ENCODE measurements at regions not wholly inside any gene's neighbourhood (a gene's known extent, or its start where the extent isn't known, plus 50 kb on each side); places are given as distances from the start of the nearest gene placed in this dataset.

DNA sequence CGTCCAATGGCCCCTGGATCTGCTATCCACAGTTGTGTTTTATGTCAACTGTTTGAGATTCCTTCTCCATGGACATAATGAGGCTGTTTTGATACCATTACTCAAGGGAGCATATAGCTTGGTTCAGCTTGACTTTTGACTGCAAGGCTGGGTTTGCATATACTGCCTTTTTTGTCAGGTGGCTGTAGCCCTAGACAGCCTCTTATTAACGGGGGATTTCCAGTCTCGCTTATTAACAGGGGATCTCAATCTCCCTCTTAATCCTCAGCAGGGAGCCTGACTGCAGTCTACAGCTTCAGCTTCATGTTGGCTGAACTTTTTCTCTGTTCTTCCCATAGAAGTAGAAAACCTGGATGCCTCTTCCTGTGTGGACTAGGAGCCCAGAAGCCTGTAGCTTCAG lies 73.7 kb upstream of the TNC start:
- Mint-ChIP-seq H3K36me3 (ENCODE audit: low read depth) (peaks cover 23% of the 10 kb centered on the region), H3K9me3 (peaks cover 26% of the 10 kb centered on the region), H3K27me3 (ENCODE audit: insufficient read depth) (no peaks in the 10 kb centered on the region), H3K27ac (no peak overlapping the region), H3K4me1 (peaks cover 34% of the 10 kb centered on the region), H3K4me3 (no peak overlapping the region)
- H3K9ac ChIP-seq (ENCODE audit: extremely low read depth, low read length, poor library complexity, severe bottlenecking) = no peak overlapping the region
- H3K4me3 ChIP-seq (ENCODE audit: low read length) = peak overlapping the region; percentile 30
- peaks cover 33% of the 10 kb centered on the region for H3K9me3 ChIP-seq (ENCODE audit: control insufficient read depth, low read length)
- TF ChIP-seq CTCF (conservative IDR thresholded peaks at IDR 0.05) = no peak
- no peak for DNase-seq
- H3K4me1 ChIP-seq (ENCODE audit: control insufficient read depth, insufficient read depth, low read length) = peaks cover 3% of the 10 kb centered on the region
- H3K27me3 ChIP-seq (ENCODE audit: control insufficient read depth, insufficient read depth, low read length, poor library complexity, severe bottlenecking) = no peaks in the 10 kb centered on the region
- 62% methylated on average over 3 of the region's 3 CpGs; no CpG with 5 or more reads in 1 of the 2 experiments for WGBS, 2 experiments (ENCODE audit: insufficient coverage in 1 of 2, insufficient read length in 1 of 2)
- peaks cover 6% of the 10 kb centered on the region for H3K36me3 ChIP-seq (ENCODE audit: control insufficient read depth, insufficient read depth, low read length)
- H3K27ac ChIP-seq (ENCODE audit: low read depth, low read length) = no peak overlapping the region

DNA sequence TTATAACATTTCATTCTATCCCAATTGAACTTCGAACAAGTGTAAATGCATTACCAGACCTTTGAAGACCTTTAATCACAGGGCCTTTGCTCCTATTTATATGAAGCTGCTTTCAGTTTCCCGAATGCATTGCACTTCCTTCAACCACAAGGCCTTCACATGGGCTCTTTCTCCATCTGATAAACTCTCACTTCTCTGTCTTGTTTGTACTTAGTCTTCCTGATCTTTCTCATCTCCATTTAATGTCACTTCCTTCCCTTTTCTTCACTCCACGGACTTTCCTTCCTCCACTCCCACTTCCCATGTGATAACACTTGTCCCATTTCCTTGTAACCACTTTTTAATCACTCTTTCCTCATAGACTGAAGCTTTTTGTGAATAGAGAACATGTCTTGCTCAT lies 74.3 kb upstream of the TNC start:
- Histone ChIP-seq H3K9me3 (ENCODE audit: control insufficient read depth, low read length) (peaks cover 33% of the 10 kb centered on the region), H3K27me3 (ENCODE audit: control insufficient read depth, insufficient read depth, low read length, poor library complexity, severe bottlenecking) (no peaks in the 10 kb centered on the region), H3K4me3 (ENCODE audit: low read length) (peak overlapping the region; percentile 30), H3K36me3 (ENCODE audit: control insufficient read depth, insufficient read depth, low read length) (peaks cover 6% of the 10 kb centered on the region), H3K9ac (ENCODE audit: extremely low read depth, low read length, poor library complexity, severe bottlenecking) (no peak overlapping the region), H3K4me1 (ENCODE audit: control insufficient read depth, insufficient read depth, low read length) (peaks cover 3% of the 10 kb centered on the region), H3K27ac (ENCODE audit: low read depth, low read length) (no peak overlapping the region)
- Mint-ChIP-seq H3K9me3 (peaks cover 26% of the 10 kb centered on the region), H3K4me3 (no peak overlapping the region), H3K36me3 (ENCODE audit: low read depth) (peaks cover 23% of the 10 kb centered on the region), H3K27ac (no peak overlapping the region), H3K27me3 (ENCODE audit: insufficient read depth) (no peaks in the 10 kb centered on the region), H3K4me1 (peaks cover 40% of the 10 kb centered on the region)
- no peak for TF ChIP-seq CTCF (conservative IDR thresholded peaks at IDR 0.05)
- no peak for DNase-seq
- 58 to 60% methylated on average over 3 of the region's 3 CpGs for WGBS, 2 experiments (ENCODE audit: insufficient coverage in 1 of 2, insufficient read length in 1 of 2)

GRCh38 chr9:115192835-115193525 lies 75.0 kb upstream of the TNC start:
- H3K4me1 ChIP-seq (ENCODE audit: control insufficient read depth, insufficient read depth, low read length) = peaks cover 6% of the 10 kb centered on the region
- H3K9me3 Mint-ChIP-seq = peaks cover 26% of the 10 kb centered on the region
- no peak overlapping the region for H3K4me3 ChIP-seq (ENCODE audit: low read length)
- 89 to 100% methylated on average over 1 to 2 of the region's 2 CpGs for WGBS, 2 experiments (ENCODE audit: insufficient coverage in 1 of 2, insufficient read length in 1 of 2)
- no peak for TF ChIP-seq CTCF (conservative IDR thresholded peaks at IDR 0.05)
- no peak overlapping the region for H3K4me3 Mint-ChIP-seq
- no peak overlapping the region for H3K27ac Mint-ChIP-seq
- H3K27me3 ChIP-seq (ENCODE audit: control insufficient read depth, insufficient read depth, low read length, poor library complexity, severe bottlenecking) = no peaks in the 10 kb centered on the region
- H3K27me3 Mint-ChIP-seq (ENCODE audit: insufficient read depth) = no peaks in the 10 kb centered on the region
- no peak overlapping the region for H3K9ac ChIP-seq (ENCODE audit: extremely low read depth, low read length, poor library complexity, severe bottlenecking)
- H3K27ac ChIP-seq (ENCODE audit: low read depth, low read length) = no peak overlapping the region
- peaks cover 44% of the 10 kb centered on the region for H3K4me1 Mint-ChIP-seq
- peaks cover 33% of the 10 kb centered on the region for H3K9me3 ChIP-seq (ENCODE audit: control insufficient read depth, low read length)
- peaks cover 23% of the 10 kb centered on the region for H3K36me3 Mint-ChIP-seq (ENCODE audit: low read depth)
- H3K36me3 ChIP-seq (ENCODE audit: control insufficient read depth, insufficient read depth, low read length) = peaks cover 6% of the 10 kb centered on the region
- no peak for DNase-seq

Data from endodermal cell (in vitro differentiated cells).